Inferior parietal cortex (tissue), 1 donor: ENCODE measurements at regions not wholly inside any gene's neighbourhood (a gene's known extent, or its start where the extent isn't known, plus 50 kb on each side); places are given as distances from the start of the nearest gene placed in this dataset.
"Not testable (repeated sequence)": the region's sequence is repeated elsewhere in the genome, so short reads cannot be mapped to it uniquely, and the experiment has no call there.

ENCODE experiments used
- DNase-seq: peaks from one replicate; pipeline ENCODE4 v3.0.0-alpha.2; 2016; ENCODE audit errors: extremely low spot score

- DNase-seq: no peak
Observed at GRCh38 chr21:43287795-43288755, 119.3 kb downstream of the CRYAA start.

GRCh38 chr21:43287111-43287760, 118.4 kb downstream of the CRYAA start:
- DNase-seq: no peak

- no peak for DNase-seq
Observed at GRCh38 chr21:43286196-43286595, 117.4 kb downstream of the CRYAA start.

GRCh38 chr21:43284700-43285099, 115.9 kb downstream of the CRYAA start:
- no peak for DNase-seq

GRCh38 chr21:43284238-43284637, 115.4 kb downstream of the CRYAA start:
- no peak for DNase-seq

GRCh38 chr21:43283925-43284221, 115.1 kb downstream of the CRYAA start:
- DNase-seq: not testable (repeated sequence)

GRCh38 chr21:43283136-43283924, 114.5 kb downstream of the CRYAA start:
- no peak for DNase-seq

GRCh38 chr21:43282358-43283120, 113.7 kb downstream of the CRYAA start:
- DNase-seq: no peak

- no peak for DNase-seq
Observed at GRCh38 chr21:43281661-43282357, 113.0 kb downstream of the CRYAA start.

- DNase-seq: no peak
Observed at GRCh38 chr21:43280949-43281633, 112.3 kb downstream of the CRYAA start.

GRCh38 chr21:43279578-43279894, 110.7 kb downstream of the CRYAA start:
- DNase-seq: no peak

GRCh38 chr21:43278766-43279577, 110.2 kb downstream of the CRYAA start:
- DNase-seq: no peak

GRCh38 chr21:43278359-43278758, 109.6 kb downstream of the CRYAA start:
- DNase-seq: no peak

- DNase-seq: peak; percentile 78
Observed at GRCh38 chr21:43277481-43278351, 108.9 kb downstream of the CRYAA start.

- no peak for DNase-seq
Observed at GRCh38 chr21:43276811-43277210, 108.0 kb downstream of the CRYAA start.

GRCh38 chr21:43275421-43276211, 106.8 kb downstream of the CRYAA start:
- no peak for DNase-seq

- no peak for DNase-seq
Observed at GRCh38 chr21:43274946-43275310, 106.1 kb downstream of the CRYAA start.
